ENCODE measurements at regions not wholly inside any gene's neighbourhood (a gene's known extent, or its start where the extent isn't known, plus 50 kb on each side); places are given as distances from the start of the nearest gene placed in this dataset.

- TF ChIP-seq CTCF (conservative IDR thresholded peaks at IDR 0.05; ENCODE audit: low read depth, low read length) (no peak), RAD21 (IDR thresholded peaks at IDR 0.05; ENCODE audit: low read length) (no peak), USF2 (IDR thresholded peaks at IDR 0.05; ENCODE audit: low read depth, low read length) (no peak), RCOR1 (IDR thresholded peaks at IDR 0.05; ENCODE audit: insufficient replicate concordance, low read length) (no peak), POLR2A (IDR thresholded peaks at IDR 0.05; ENCODE audit: low read depth, low read length) (no peak), CEBPB (IDR thresholded peaks at IDR 0.05; ENCODE audit: low read depth, low read length) (no peak)
Observed at GRCh38 chr9:27673641-27674040, 100.4 kb upstream of the C9orf72 start.
